ENCODE measurements at regions not wholly inside any gene's neighbourhood (a gene's known extent, or its start where the extent isn't known, plus 50 kb on each side); places are given as distances from the start of the nearest gene placed in this dataset.

GRCh38 chr5:12557012-12557411 lies 652.8 kb upstream of the CTNND2 start:
- no peak for TF ChIP-seq POLR2A (IDR thresholded peaks at IDR 0.05; ENCODE audit: low read length)
- no peak for TF ChIP-seq GATA1 (IDR thresholded peaks at IDR 0.05; ENCODE audit: low read depth, low read length)
